ENCODE measurements at regions not wholly inside any gene's neighbourhood (a gene's known extent, or its start where the extent isn't known, plus 50 kb on each side); places are given as distances from the start of the nearest gene placed in this dataset.
A peak's percentile ranks its signal among the peaks of the same experiment; 100 is the strongest.

- 54 to 65% methylated on average over 2 of the region's 2 CpGs for WGBS, 2 donors
- TF ChIP-seq CTCF (IDR thresholded peaks at IDR 0.05) (no peak), POLR2A (IDR thresholded peaks at IDR 0.05) (no peak), POLR2AphosphoS5 (IDR thresholded peaks at IDR 0.05) (no peak), EP300 (IDR thresholded peaks at IDR 0.05) (no peak)
- Histone ChIP-seq H3K9me3 (peaks cover 0 to 9% (median 3%) of the 10 kb centered on the region in 4 donors), H3K27me3 (no peaks in the 10 kb centered on the region), H3K27ac (no peak overlapping the region), H3K4me1 (no peaks in the 10 kb centered on the region), H3K4me3 (no peak overlapping the region), H3K36me3 (no peaks in the 10 kb centered on the region)
- no peak for ATAC-seq (ENCODE audit: low FRiP score in 2 of 2)
- DNase-seq = no peak
These were observed 423.2 kb downstream of the RFPL4B start for GRCh38 chr6:112770308-112770707.

- H3K4me1 ChIP-seq = no peaks in the 10 kb centered on the region
- ATAC-seq (ENCODE audit: low FRiP score in 2 of 2) = peak in 1 of 2 donors; percentile 31
- no peaks in the 10 kb centered on the region for H3K36me3 ChIP-seq
- no peaks in the 10 kb centered on the region for H3K27me3 ChIP-seq
- no peak for TF ChIP-seq POLR2AphosphoS5 (IDR thresholded peaks at IDR 0.05)
- no peak for TF ChIP-seq POLR2A (IDR thresholded peaks at IDR 0.05)
- no peak for TF ChIP-seq EP300 (IDR thresholded peaks at IDR 0.05)
- TF ChIP-seq CTCF (IDR thresholded peaks at IDR 0.05) = no peak
- no peak overlapping the region for H3K4me3 ChIP-seq
- no peak for DNase-seq
- no peak overlapping the region for H3K27ac ChIP-seq
- WGBS, 2 donors = 0% methylated on average over 1 of the region's 1 CpG
- peaks cover 0 to 3% (median 0%) of the 10 kb centered on the region in 4 donors for H3K9me3 ChIP-seq
These were observed 426.1 kb downstream of the RFPL4B start for GRCh38 chr6:112773187-112773586.

- DNase-seq (no peak), ATAC-seq (ENCODE audit: low FRiP score in 2 of 2) (no peak)
- 90 to 91% methylated on average over 4 of the region's 4 CpGs for WGBS, 2 donors
- H3K27ac ChIP-seq = no peak overlapping the region
- no peaks in the 10 kb centered on the region for H3K4me1 ChIP-seq
- no peaks in the 10 kb centered on the region for H3K27me3 ChIP-seq
- H3K36me3 ChIP-seq = no peaks in the 10 kb centered on the region
- no peak overlapping the region for H3K4me3 ChIP-seq
- TF ChIP-seq POLR2A (IDR thresholded peaks at IDR 0.05) (no peak), POLR2AphosphoS5 (IDR thresholded peaks at IDR 0.05) (no peak), CTCF (IDR thresholded peaks at IDR 0.05) (no peak), EP300 (IDR thresholded peaks at IDR 0.05) (no peak)
- H3K9me3 ChIP-seq = no peaks in the 10 kb centered on the region
These were observed 427.2 kb downstream of the RFPL4B start for GRCh38 chr6:112774319-112774718.

GRCh38 chr6:112780498-112781096 is 433.5 kb downstream of the RFPL4B start:
- Histone ChIP-seq H3K4me1 (no peaks in the 10 kb centered on the region), H3K36me3 (no peaks in the 10 kb centered on the region), H3K27me3 (no peaks in the 10 kb centered on the region), H3K9me3 (no peaks in the 10 kb centered on the region), H3K4me3 (no peak overlapping the region), H3K27ac (no peak overlapping the region)
- ATAC-seq (ENCODE audit: low FRiP score in 2 of 2) (peak; percentile 87 to 91), DNase-seq (peak in 1 of 2 donors; percentile 69)
- no peak for TF ChIP-seq POLR2A (IDR thresholded peaks at IDR 0.05)
- peak; percentile 56 to 85 (median 74) for TF ChIP-seq CTCF (IDR thresholded peaks at IDR 0.05)
- 22 to 25% methylated on average over 9 of the region's 9 CpGs for WGBS, 2 donors

GRCh38 chr6:112781241-112781640 is 434.1 kb downstream of the RFPL4B start:
- ATAC-seq (ENCODE audit: low FRiP score in 2 of 2) = no peak
- TF ChIP-seq POLR2A (IDR thresholded peaks at IDR 0.05) = no peak
- Histone ChIP-seq H3K27ac (no peak overlapping the region), H3K9me3 (no peaks in the 10 kb centered on the region), H3K36me3 (no peaks in the 10 kb centered on the region), H3K4me1 (no peaks in the 10 kb centered on the region), H3K4me3 (no peak overlapping the region), H3K27me3 (no peaks in the 10 kb centered on the region)
- WGBS, 2 donors = 50 to 60% methylated on average over 2 of the region's 2 CpGs
- no peak for DNase-seq
